ENCODE measurements at regions not wholly inside any gene's neighbourhood (a gene's known extent, or its start where the extent isn't known, plus 50 kb on each side); places are given as distances from the start of the nearest gene placed in this dataset.

DNA sequence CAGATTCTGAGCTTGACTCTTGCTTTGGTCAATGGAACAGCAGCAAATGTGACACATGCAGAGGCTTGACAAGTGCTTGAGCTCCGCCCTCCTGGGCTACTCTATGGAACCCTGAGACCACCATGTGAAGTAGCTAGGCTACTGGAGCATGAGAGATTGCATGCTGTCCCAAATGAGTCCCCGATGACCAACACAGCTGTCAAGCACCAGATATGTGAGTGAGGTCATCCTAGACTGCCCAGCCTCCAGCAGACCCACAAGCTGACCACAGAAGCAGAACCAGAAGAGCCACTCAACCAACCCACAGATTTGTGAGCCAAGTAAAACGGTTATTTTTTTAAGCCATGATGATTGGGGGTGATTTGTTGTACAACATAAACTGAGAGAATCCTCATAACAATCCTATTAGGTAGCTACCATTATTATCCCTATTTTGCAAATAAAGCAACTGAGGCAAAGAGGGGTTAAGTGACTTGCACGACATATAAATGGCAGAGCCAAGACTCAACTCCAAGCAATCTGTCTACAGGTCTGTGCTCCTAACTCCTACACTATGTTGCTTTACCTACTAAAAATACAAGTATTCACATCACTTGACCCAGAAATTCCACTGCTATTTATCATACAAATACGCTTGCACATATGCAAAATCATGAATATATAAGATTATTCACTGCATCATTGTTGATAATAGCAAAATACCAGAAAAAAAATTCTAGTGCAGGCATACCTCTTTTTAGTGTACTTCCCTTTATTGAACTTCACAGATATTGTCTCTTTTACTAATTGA is 136.2 kb downstream of the NDUFA12 start:
- Histone ChIP-seq H3K27me3 (replicated peaks; ENCODE audit: insufficient read depth) (peaks cover 12% of the 10 kb centered on the region), H3K36me3 (no peaks in the 10 kb centered on the region), H3K4me3 (no peak overlapping the region), H3K27ac (no peak overlapping the region), H3K9me3 (no peaks in the 10 kb centered on the region), H3K4me1 (ENCODE audit: control insufficient read depth in 1 of 2, low read depth in 2 of 2) (no peaks in the 10 kb centered on the region)
- no peak for DNase-seq (ENCODE audit: low spot score)
- TF ChIP-seq, protein P1, sequence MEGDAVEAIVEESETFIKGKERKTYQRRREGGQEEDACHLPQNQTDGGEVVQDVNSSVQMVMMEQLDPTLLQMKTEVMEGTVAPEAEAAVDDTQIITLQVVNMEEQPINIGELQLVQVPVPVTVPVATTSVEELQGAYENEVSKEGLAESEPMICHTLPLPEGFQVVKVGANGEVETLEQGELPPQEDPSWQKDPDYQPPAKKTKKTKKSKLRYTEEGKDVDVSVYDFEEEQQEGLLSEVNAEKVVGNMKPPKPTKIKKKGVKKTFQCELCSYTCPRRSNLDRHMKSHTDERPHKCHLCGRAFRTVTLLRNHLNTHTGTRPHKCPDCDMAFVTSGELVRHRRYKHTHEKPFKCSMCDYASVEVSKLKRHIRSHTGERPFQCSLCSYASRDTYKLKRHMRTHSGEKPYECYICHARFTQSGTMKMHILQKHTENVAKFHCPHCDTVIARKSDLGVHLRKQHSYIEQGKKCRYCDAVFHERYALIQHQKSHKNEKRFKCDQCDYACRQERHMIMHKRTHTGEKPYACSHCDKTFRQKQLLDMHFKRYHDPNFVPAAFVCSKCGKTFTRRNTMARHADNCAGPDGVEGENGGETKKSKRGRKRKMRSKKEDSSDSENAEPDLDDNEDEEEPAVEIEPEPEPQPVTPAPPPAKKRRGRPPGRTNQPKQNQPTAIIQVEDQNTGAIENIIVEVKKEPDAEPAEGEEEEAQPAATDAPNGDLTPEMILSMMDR (IDR thresholded peaks at IDR 0.05) = no peak
- no peak for ATAC-seq (ENCODE audit: insufficient number of reproducible peaks, low FRiP score, low read depth)

DNA sequence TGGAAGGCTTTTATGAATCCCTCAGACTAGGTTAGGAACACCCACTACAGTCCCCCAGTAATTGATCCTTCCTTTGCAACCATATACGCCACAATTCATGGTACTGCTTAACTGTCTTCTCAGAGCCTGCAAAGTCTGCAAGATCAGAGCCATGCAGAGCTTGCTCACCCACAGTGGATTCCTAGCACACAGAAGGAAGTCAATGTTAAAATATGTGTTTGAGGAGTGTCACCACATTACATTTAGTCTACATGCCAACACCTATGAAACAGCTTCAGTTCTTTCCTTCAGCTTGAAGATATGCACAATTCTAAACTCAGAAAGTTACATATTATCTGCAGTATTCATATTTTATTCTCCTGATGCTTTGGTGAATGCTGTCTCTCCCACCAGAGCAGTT is 138.5 kb downstream of the NDUFA12 start:
- DNase-seq (ENCODE audit: low spot score) = no peak
- Histone ChIP-seq H3K27me3 (replicated peaks; ENCODE audit: insufficient read depth) (no peaks in the 10 kb centered on the region), H3K9me3 (no peaks in the 10 kb centered on the region), H3K36me3 (no peaks in the 10 kb centered on the region), H3K4me3 (no peak overlapping the region), H3K27ac (no peak overlapping the region), H3K4me1 (ENCODE audit: control insufficient read depth in 1 of 2, low read depth in 2 of 2) (no peaks in the 10 kb centered on the region)
- TF ChIP-seq, protein P1 (IDR thresholded peaks at IDR 0.05) = no peak
- ATAC-seq (ENCODE audit: insufficient number of reproducible peaks, low FRiP score, low read depth) = no peak

DNA sequence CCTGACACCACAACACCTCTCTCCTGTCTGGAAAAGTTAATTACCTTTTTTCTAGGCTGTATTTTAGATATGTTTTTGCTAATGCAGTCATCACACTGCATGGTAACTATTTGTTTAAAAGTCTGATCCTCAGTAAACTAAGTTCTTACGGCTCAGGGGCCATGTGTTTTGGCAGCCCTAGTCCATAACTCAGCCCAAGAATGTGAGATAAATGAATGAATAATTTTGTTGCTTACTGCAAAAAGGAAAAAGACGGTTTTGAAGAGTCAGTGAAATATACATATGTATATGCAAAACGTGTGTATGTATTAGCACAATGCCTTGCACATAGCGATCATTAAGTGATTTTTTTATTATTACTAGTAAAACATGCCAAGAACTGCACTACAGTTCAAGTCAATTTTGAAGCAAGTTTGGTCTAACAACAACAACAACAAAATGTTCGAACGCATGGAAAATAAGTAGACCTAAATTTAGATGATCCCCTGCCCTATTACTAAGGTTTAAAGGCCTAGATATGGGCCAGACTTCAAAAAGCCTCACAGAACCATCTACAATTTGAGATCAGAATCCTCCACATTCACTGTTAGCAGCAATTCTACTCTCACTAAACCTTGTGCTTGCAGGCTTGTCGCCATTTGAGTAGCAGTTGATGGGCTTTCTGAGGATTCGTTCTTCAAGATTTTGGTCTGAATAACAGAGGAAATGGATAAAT is 140.0 kb downstream of the NDUFA12 start:
- TF ChIP-seq, protein P1 (IDR thresholded peaks at IDR 0.05) = no peak
- H3K36me3 ChIP-seq = no peaks in the 10 kb centered on the region
- ATAC-seq (ENCODE audit: insufficient number of reproducible peaks, low FRiP score, low read depth) (no peak), DNase-seq (ENCODE audit: low spot score) (no peak)
- no peaks in the 10 kb centered on the region for H3K9me3 ChIP-seq
- no peak overlapping the region for H3K4me3 ChIP-seq
- H3K27ac ChIP-seq = no peak overlapping the region
- H3K4me1 ChIP-seq (ENCODE audit: control insufficient read depth in 1 of 2, low read depth in 2 of 2) = no peaks in the 10 kb centered on the region
- H3K27me3 ChIP-seq (replicated peaks; ENCODE audit: insufficient read depth) = no peaks in the 10 kb centered on the region

DNA sequence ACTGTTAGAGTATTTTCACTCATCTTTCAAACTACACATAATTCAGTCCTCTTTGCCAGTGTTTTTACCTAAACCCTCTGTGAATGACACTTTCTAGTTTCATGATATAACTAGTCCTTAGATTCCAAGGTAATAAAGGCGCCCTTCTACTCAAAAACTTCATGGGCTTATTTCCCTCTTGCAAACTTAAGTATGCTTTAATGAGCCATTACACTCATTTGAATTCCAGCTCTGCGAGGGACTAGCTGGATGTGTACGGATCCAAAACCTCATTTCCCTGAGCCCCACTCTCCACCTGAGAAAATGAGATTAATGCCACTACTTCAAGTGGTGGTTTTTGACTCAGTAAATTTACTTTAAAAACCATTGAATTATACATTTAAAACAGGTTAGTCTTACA is 141.1 kb downstream of the NDUFA12 start:
- TF ChIP-seq, protein P1 (IDR thresholded peaks at IDR 0.05) = no peak
- Histone ChIP-seq H3K4me1 (ENCODE audit: control insufficient read depth in 1 of 2, low read depth in 2 of 2) (no peaks in the 10 kb centered on the region), H3K36me3 (no peaks in the 10 kb centered on the region), H3K9me3 (no peaks in the 10 kb centered on the region), H3K27ac (no peak overlapping the region), H3K4me3 (no peak overlapping the region), H3K27me3 (replicated peaks; ENCODE audit: insufficient read depth) (no peaks in the 10 kb centered on the region)
- ATAC-seq (ENCODE audit: insufficient number of reproducible peaks, low FRiP score, low read depth) = no peak
- DNase-seq (ENCODE audit: low spot score) = no peak

DNA sequence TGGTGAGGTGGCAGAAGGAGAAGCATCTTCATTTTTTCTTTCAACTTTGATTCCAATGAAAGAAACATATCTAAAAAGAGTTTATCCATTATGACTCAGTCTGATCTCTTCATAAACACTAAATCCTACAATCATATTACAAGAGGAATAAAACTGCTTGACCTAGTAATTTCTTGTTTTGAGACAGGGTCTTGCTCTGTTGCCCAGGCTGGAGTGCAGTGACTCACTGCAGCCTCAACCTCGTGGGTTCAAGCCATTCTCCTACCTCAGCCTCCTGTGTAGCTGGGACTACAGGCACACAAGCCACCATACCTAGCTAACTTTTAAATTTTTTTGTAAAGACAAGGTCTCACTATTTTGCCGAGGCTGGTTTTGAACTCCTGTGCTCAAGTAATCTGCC is 147.2 kb downstream of the NDUFA12 start:
- Histone ChIP-seq H3K4me3 (no peak overlapping the region), H3K27me3 (replicated peaks; ENCODE audit: insufficient read depth) (no peaks in the 10 kb centered on the region), H3K9me3 (no peaks in the 10 kb centered on the region), H3K27ac (no peak overlapping the region), H3K4me1 (ENCODE audit: control insufficient read depth in 1 of 2, low read depth in 2 of 2) (peaks cover 0 to 7% of the 10 kb centered on the region in 2 donors), H3K36me3 (no peaks in the 10 kb centered on the region)
- DNase-seq (ENCODE audit: low spot score) (no peak), ATAC-seq (ENCODE audit: insufficient number of reproducible peaks, low FRiP score, low read depth) (no peak)
- TF ChIP-seq, protein P1 (IDR thresholded peaks at IDR 0.05) = no peak

All from thoracic aorta (tissue), 2 donors.